Uterus (tissue), 3 donors: ENCODE measurements at regions not wholly inside any gene's neighbourhood (a gene's known extent, or its start where the extent isn't known, plus 50 kb on each side); places are given as distances from the start of the nearest gene placed in this dataset.

ENCODE experiments used
- DNase-seq, 2 donors: peaks; one replicate each; pipeline ENCODE4 v3.0.0-alpha.2; 2019 to 2020
- H3K27ac ChIP-seq, 2 donors: fragments of 200-600 bp; sonication (generic); 1 replicate in 1 of 2; 2 replicates in 1 of 2; pipeline ENCODE4 v1.5.1; 2016 to 2018
- H3K27me3 ChIP-seq, 2 donors: fragments of 200-600 bp; sonication (generic); one replicate each; pipeline ENCODE4 v1.5.1; 2018 to 2019; ENCODE audit warnings: control low read depth in 1 of 2
- H3K36me3 ChIP-seq, 2 donors: fragments of 200-600 bp; sonication (generic); one replicate each; pipeline ENCODE4 v1.5.1; 2019; ENCODE audit warnings: control low read depth in 1 of 2
- H3K4me1 ChIP-seq, 2 donors: fragments of 200-600 bp; sonication (generic); one replicate each; pipeline ENCODE4 v1.5.1; 2018 to 2019; ENCODE audit warnings: control low read depth in 1 of 2
- H3K4me3 ChIP-seq, 2 donors: fragments of 200-600 bp; sonication (generic); 1 replicate in 1 of 2; 2 replicates in 1 of 2; pipeline ENCODE4 v1.5.1; 2018 to 2019; ENCODE audit warnings: mild to moderate bottlenecking in 1 of 2
- H3K9me3 ChIP-seq, 2 donors: fragments of 200-600 bp; sonication (generic); one replicate each; pipeline ENCODE4 v1.5.1; 2019; ENCODE audit warnings: control low read depth in 1 of 2
- POLR2A ChIP-seq, 2 donors: fragments of 450-650 bp; IDR thresholded peaks; one replicate each; pipeline ENCODE4 v1.6.1; 2016; ENCODE audit warnings: antibody characterized with exemption in 2 of 2, mild to moderate bottlenecking in 1 of 2, moderate library complexity in 1 of 2
- intact Hi-C: fragments of 100-400 bp; cut with DNase I; formaldehyde crosslinking; loops from one replicate; pipeline ENCODE4 v1.15.1; 2023; ENCODE audit warnings: low total_unique reads
- TF ChIP-seq, protein P1 (sequence below), 4 experiments: fragments of 200-600 bp in 2 of 4; fragments of 450-650 bp in 2 of 4; sonication (generic) in 2 of 4; IDR thresholded peaks; one replicate each; pipeline ENCODE4 v1.5.1; 2016 to 2019; ENCODE audit warnings: antibody characterized with exemption in 4 of 4, mild to moderate bottlenecking in 2 of 4, moderate library complexity in 1 of 4
- donor health status: DM: yes; HTN: yes; CAD: no.

DNA sequence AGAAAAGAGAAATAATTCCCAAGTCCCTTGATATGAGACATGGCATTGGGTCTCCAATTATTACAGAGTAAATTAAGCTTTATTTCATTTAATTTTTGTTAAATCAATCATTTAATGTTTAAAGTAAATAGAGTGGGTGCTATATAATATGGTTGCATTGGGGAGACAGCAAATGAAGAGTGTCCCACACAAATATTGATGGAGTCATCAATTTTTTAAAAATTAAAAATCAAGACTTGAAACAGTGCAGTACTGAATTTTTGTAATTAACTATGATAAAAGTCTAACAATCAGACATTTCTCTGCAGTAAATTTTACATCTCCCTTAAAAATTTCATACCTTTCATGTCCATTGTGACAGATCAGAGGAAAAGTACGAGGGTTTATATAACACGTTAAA is 193.9 kb upstream of the ID4 start:
- no peak for TF ChIP-seq POLR2A (IDR thresholded peaks at IDR 0.05)
- TF ChIP-seq, protein P1, sequence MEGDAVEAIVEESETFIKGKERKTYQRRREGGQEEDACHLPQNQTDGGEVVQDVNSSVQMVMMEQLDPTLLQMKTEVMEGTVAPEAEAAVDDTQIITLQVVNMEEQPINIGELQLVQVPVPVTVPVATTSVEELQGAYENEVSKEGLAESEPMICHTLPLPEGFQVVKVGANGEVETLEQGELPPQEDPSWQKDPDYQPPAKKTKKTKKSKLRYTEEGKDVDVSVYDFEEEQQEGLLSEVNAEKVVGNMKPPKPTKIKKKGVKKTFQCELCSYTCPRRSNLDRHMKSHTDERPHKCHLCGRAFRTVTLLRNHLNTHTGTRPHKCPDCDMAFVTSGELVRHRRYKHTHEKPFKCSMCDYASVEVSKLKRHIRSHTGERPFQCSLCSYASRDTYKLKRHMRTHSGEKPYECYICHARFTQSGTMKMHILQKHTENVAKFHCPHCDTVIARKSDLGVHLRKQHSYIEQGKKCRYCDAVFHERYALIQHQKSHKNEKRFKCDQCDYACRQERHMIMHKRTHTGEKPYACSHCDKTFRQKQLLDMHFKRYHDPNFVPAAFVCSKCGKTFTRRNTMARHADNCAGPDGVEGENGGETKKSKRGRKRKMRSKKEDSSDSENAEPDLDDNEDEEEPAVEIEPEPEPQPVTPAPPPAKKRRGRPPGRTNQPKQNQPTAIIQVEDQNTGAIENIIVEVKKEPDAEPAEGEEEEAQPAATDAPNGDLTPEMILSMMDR (IDR thresholded peaks at IDR 0.05), result no peak
- intact Hi-C loops, result no loop called here
- no peak for DNase-seq
- Histone ChIP-seq H3K36me3 (no peaks in the 10 kb centered on the region), H3K4me3 (no peak overlapping the region), H3K9me3 (no peaks in the 10 kb centered on the region), H3K4me1 (no peaks in the 10 kb centered on the region), H3K27ac (no peak overlapping the region), H3K27me3 (no peaks in the 10 kb centered on the region)

DNA sequence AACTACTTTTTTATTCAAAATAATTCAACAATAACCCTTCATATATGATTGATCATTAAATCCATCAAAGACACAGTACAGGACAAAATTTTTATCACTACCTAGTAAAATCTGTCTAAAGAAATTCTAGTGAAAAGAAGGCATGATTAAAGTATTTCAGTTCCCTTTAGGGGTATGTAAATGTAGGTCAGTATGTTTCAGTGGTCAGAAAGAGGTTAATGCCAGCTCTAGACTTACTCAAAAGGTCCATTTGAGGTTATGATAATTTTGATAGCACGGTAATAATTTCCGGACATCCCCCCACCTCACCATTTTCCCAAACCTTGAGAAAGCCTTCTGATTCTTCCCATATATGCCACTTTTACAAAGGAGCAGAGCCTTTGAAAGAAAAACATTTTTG is 193.5 kb upstream of the ID4 start:
- intact Hi-C loops, result no loop called here
- TF ChIP-seq, protein P1 (IDR thresholded peaks at IDR 0.05), result no peak
- no peak for TF ChIP-seq POLR2A (IDR thresholded peaks at IDR 0.05)
- no peak overlapping the region for H3K27ac ChIP-seq
- DNase-seq, result no peak
- no peaks in the 10 kb centered on the region for H3K4me1 ChIP-seq
- H3K27me3 ChIP-seq, result no peaks in the 10 kb centered on the region
- H3K4me3 ChIP-seq, result no peak overlapping the region
- no peaks in the 10 kb centered on the region for H3K36me3 ChIP-seq
- H3K9me3 ChIP-seq, result no peaks in the 10 kb centered on the region

DNA sequence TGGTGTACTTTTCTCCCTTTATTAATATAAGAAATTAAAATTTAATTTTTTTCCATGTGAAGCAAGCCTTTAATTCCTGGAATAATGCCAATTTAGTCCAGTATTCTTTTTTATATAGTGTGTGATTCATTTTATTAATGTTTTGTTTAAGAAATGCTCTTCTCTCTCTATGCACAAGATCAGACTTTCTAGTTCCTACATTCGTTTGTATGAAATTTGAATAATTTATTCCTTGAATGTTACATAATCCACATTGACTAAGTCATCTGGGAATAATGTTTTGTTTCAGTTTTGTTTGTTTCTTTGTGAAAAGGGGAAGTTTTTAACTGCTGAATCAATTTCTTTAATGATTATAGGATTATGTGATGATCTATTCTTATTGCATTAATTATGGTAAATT is 181.4 kb upstream of the ID4 start:
- TF ChIP-seq, protein P1 (IDR thresholded peaks at IDR 0.05), result no peak
- TF ChIP-seq POLR2A (IDR thresholded peaks at IDR 0.05), result no peak
- no peaks in the 10 kb centered on the region for H3K36me3 ChIP-seq

DNA sequence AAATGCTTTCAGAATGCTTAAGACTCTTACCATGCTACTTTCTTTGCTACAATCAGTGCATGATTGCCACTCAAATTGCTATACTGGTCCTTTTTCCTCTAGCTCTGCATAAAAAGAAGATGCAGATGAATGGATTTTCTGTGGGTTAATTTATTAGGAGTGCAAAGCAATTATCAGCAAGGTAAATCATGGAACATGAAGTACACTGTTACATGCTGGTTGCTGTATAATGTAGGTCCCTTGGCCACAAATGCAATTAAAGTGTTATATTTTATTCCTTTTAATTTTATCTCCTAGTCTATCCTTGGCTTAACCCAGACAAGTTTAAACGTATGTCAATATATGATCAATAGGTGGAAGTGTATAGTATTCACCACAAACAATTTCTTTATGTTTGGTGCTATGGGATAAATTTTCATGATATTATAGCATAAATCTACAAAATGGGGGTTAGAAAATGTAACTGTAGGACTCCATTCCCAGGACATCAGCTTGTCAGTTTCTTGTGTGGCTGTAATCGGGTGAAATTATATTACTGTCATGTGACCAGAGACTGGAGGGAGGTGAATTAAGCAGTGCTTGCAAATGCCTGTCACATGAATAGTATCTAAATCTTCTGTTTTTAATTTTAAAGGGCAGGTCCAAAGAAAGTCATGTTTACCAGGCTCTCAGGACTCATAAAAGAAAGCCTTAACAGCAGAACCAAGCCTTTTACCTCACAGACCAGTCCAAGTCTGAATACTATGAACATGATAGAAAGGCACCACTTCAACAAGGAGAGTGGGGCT is 176.9 kb upstream of the ID4 start:
- Histone ChIP-seq H3K4me1 (no peaks in the 10 kb centered on the region), H3K36me3 (no peaks in the 10 kb centered on the region), H3K4me3 (no peak overlapping the region), H3K27ac (no peak overlapping the region), H3K27me3 (no peaks in the 10 kb centered on the region), H3K9me3 (no peaks in the 10 kb centered on the region)
- DNase-seq, result no peak
- intact Hi-C loops, result no loop called here
- TF ChIP-seq POLR2A (IDR thresholded peaks at IDR 0.05), result no peak
- TF ChIP-seq, protein P1 (IDR thresholded peaks at IDR 0.05), result no peak

More for the DNA sequence above, 181.4 kb upstream of the ID4 start:
- no peak overlapping the region for H3K27ac ChIP-seq
- H3K9me3 ChIP-seq, result no peaks in the 10 kb centered on the region
- peak overlapping the region in 1 of 2 donors; percentile 6 for H3K4me3 ChIP-seq
- H3K27me3 ChIP-seq, result no peaks in the 10 kb centered on the region
- intact Hi-C loops, result no loop called here
- no peak for DNase-seq
- no peaks in the 10 kb centered on the region for H3K4me1 ChIP-seq

DNA sequence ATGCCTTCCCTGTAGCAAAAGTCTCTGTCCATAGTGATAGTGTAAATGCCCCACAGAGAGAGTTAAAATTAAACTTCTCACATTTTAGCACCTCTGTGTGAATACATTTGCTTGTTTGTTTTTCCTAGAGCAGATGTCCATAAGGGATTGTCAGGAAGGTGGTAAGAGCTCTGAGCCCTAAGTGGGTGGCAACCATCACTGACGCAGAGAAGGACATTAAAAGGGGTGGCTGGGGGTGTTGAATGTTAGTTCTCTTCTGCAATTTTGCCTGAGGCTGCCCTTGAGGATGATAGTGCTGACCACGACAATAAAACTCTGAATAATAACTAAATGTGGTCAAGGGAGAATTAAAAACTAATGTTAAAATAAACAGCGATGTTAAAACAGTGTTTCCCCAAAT is 174.3 kb upstream of the ID4 start:
- intact Hi-C loops, result no loop called here
- TF ChIP-seq POLR2A (IDR thresholded peaks at IDR 0.05), result no peak
- TF ChIP-seq, protein P1 (IDR thresholded peaks at IDR 0.05), result no peak
- no peaks in the 10 kb centered on the region for H3K9me3 ChIP-seq
- no peaks in the 10 kb centered on the region for H3K27me3 ChIP-seq
- no peak overlapping the region for H3K4me3 ChIP-seq
- no peak for DNase-seq
- no peaks in the 10 kb centered on the region for H3K36me3 ChIP-seq
- peaks cover 0 to 8% of the 10 kb centered on the region in 2 donors for H3K4me1 ChIP-seq
- H3K27ac ChIP-seq, result no peak overlapping the region
